ENCODE measurements at regions not wholly inside any gene's neighbourhood (a gene's known extent, or its start where the extent isn't known, plus 50 kb on each side); places are given as distances from the start of the nearest gene placed in this dataset.

- no peaks in the 10 kb centered on the region for H3K9me3 ChIP-seq
- H3K4me1 ChIP-seq (ENCODE audit: control insufficient read depth in 1 of 2, low read depth in 2 of 2): no peaks in the 10 kb centered on the region
- no peak overlapping the region for H3K27ac ChIP-seq
- TF ChIP-seq, protein P1, sequence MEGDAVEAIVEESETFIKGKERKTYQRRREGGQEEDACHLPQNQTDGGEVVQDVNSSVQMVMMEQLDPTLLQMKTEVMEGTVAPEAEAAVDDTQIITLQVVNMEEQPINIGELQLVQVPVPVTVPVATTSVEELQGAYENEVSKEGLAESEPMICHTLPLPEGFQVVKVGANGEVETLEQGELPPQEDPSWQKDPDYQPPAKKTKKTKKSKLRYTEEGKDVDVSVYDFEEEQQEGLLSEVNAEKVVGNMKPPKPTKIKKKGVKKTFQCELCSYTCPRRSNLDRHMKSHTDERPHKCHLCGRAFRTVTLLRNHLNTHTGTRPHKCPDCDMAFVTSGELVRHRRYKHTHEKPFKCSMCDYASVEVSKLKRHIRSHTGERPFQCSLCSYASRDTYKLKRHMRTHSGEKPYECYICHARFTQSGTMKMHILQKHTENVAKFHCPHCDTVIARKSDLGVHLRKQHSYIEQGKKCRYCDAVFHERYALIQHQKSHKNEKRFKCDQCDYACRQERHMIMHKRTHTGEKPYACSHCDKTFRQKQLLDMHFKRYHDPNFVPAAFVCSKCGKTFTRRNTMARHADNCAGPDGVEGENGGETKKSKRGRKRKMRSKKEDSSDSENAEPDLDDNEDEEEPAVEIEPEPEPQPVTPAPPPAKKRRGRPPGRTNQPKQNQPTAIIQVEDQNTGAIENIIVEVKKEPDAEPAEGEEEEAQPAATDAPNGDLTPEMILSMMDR (IDR thresholded peaks at IDR 0.05): no peak
- DNase-seq (ENCODE audit: low spot score): no peak
- H3K27me3 ChIP-seq (replicated peaks; ENCODE audit: insufficient read depth): no peaks in the 10 kb centered on the region
- no peak for ATAC-seq (ENCODE audit: insufficient number of reproducible peaks, low FRiP score, low read depth)
- no peaks in the 10 kb centered on the region for H3K36me3 ChIP-seq
- no peak overlapping the region for H3K4me3 ChIP-seq
Observed at GRCh38 chr5:30676223-30676840, 517.2 kb upstream of the CDH6 start.

DNA sequence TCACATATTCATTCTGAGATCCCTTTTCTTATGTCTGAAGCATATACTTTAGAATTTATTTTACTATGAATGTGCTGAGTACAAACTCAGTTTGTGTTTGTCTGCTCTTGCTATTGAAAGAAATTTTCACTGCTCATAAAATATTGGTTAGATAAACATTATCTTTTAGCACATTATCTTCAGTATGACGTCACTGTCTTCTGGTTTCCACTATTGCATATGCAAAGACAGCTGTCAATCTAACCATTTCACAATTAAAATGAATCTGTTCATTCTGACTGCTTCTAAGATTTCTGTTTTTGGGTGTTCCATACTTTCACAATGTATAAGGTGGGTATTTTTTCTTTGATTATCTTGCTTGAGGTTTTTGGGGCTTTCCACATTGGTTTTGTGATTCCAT is 526.2 kb upstream of the CDH6 start:
- Histone ChIP-seq H3K27me3 (replicated peaks; ENCODE audit: insufficient read depth) (no peaks in the 10 kb centered on the region), H3K36me3 (no peaks in the 10 kb centered on the region), H3K4me1 (ENCODE audit: control insufficient read depth in 1 of 2, low read depth in 2 of 2) (no peaks in the 10 kb centered on the region), H3K9me3 (no peaks in the 10 kb centered on the region), H3K4me3 (no peak overlapping the region), H3K27ac (no peak overlapping the region)
- ATAC-seq (ENCODE audit: insufficient number of reproducible peaks, low FRiP score, low read depth) (no peak), DNase-seq (ENCODE audit: low spot score) (no peak)
- TF ChIP-seq, protein P1 (IDR thresholded peaks at IDR 0.05): no peak

DNA sequence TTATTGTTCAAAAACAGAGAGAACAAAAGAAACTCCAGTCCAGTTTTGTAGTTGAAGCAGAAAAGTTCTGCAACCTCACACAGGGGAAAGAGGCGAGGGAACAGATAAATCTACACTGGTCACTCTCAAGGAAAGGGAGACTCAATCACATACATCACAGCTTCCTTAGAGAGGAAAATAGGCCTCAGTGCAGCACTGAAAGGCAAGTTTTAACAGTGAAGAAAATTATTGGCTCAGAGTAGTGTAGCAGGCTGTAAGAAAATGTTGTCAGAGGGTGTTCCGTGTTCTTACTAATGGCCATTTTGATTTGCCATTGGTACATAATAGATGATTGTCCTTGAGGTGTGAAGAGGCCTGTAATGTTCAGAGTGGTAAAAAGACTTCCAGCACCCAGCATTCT is 530.0 kb upstream of the CDH6 start:
- Histone ChIP-seq H3K4me3 (no peak overlapping the region), H3K27ac (no peak overlapping the region), H3K36me3 (no peaks in the 10 kb centered on the region), H3K27me3 (replicated peaks; ENCODE audit: insufficient read depth) (no peaks in the 10 kb centered on the region), H3K4me1 (ENCODE audit: control insufficient read depth in 1 of 2, low read depth in 2 of 2) (no peaks in the 10 kb centered on the region), H3K9me3 (no peaks in the 10 kb centered on the region)
- ATAC-seq (ENCODE audit: insufficient number of reproducible peaks, low FRiP score, low read depth) (no peak), DNase-seq (ENCODE audit: low spot score) (no peak)
- TF ChIP-seq, protein P1 (IDR thresholded peaks at IDR 0.05): no peak

DNA sequence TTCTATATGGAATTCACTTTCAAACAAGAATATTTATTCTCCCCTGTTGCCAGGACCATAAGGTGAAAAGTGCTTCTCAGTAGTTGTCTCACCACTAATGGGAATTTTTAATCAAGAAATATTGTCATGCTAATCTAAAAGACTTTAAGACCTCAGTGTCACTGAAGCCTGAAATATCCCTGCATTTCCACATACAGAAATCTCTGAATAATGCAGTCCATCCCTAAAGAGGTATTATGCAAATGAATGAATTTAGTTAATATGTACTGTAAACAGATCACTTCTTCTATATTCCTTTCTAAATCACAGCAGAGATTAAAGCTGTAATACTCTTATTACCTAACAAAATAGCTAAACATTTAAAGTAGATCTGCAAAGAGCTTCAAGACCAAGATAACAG is 531.1 kb upstream of the CDH6 start:
- H3K4me1 ChIP-seq (ENCODE audit: control insufficient read depth in 1 of 2, low read depth in 2 of 2): no peaks in the 10 kb centered on the region
- no peak overlapping the region for H3K4me3 ChIP-seq
- TF ChIP-seq, protein P1 (IDR thresholded peaks at IDR 0.05): no peak
- H3K36me3 ChIP-seq: no peaks in the 10 kb centered on the region
- no peaks in the 10 kb centered on the region for H3K9me3 ChIP-seq
- H3K27me3 ChIP-seq (replicated peaks; ENCODE audit: insufficient read depth): no peaks in the 10 kb centered on the region
- no peak for ATAC-seq (ENCODE audit: insufficient number of reproducible peaks, low FRiP score, low read depth)
- no peak for DNase-seq (ENCODE audit: low spot score)
- no peak overlapping the region for H3K27ac ChIP-seq

GRCh38 chr5:30661730-30662129 is 531.8 kb upstream of the CDH6 start:
- DNase-seq (ENCODE audit: low spot score): no peak
- no peak for ATAC-seq (ENCODE audit: insufficient number of reproducible peaks, low FRiP score, low read depth)
- no peak overlapping the region for H3K4me3 ChIP-seq
- no peaks in the 10 kb centered on the region for H3K4me1 ChIP-seq (ENCODE audit: control insufficient read depth in 1 of 2, low read depth in 2 of 2)
- H3K27me3 ChIP-seq (replicated peaks; ENCODE audit: insufficient read depth): no peaks in the 10 kb centered on the region
- no peaks in the 10 kb centered on the region for H3K36me3 ChIP-seq
- no peaks in the 10 kb centered on the region for H3K9me3 ChIP-seq
- H3K27ac ChIP-seq: no peak overlapping the region
- TF ChIP-seq, protein P1 (IDR thresholded peaks at IDR 0.05): no peak
